ENCODE measurements at regions not wholly inside any gene's neighbourhood (a gene's known extent, or its start where the extent isn't known, plus 50 kb on each side); places are given as distances from the start of the nearest gene placed in this dataset.

DNA sequence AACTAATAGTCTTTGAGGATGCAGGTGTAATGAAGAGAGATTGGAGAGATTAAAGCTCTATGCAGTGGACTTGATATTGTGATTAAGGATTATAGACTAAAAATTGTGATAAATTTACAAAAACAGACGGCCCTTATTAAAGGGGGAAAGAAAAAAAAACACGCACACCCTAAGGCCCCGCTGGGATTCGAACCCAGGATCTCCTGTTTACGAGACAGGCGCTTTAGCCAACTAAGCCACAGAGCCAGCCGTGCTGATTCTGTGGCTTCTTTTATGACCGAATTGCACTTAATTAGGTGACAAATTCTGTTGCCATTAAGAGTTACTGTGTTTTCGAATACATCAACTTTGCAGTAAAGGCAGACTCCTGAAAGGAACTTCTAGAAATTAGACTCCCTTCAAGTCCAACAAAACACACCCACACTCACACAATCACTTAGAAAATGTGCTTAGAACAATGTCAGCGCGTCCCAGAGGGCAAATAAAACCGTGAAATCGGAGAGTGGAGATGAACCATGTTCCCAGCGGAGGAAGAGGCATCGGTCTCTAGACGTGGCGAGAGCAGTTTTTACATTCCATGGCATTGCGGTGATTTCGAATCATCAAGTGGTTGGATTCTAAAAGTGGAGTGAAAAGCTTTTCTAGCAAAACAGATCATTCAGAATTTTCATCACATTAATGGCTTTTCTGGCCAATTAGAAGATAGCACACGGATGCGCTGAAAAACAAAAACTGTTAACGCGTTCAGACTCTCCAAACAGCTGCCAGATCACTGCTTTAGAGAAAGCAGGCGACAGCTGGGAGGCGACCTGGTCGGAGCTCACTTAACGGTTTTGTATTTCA, 122.6 kb downstream of the GPX5 start:
- no peaks in the 10 kb centered on the region for H3K27me3 ChIP-seq (ENCODE audit: control insufficient read depth, insufficient read depth, low read length)
- no peaks in the 10 kb centered on the region for H3K9me3 ChIP-seq (ENCODE audit: control insufficient read depth, low read depth, low read length)
- H3K36me3 ChIP-seq (ENCODE audit: control insufficient read depth, low read depth, low read length), result no peaks in the 10 kb centered on the region
- H3K9ac ChIP-seq (ENCODE audit: low read length), result peak overlapping the region; percentile 78
- peaks cover 4% of the 10 kb centered on the region for H3K4me1 ChIP-seq (ENCODE audit: control insufficient read depth, low read depth, low read length)
- H3K4me3 ChIP-seq (ENCODE audit: low read length), result peak overlapping the region; percentile 100
- peak overlapping the region; percentile 47 for H3K27ac ChIP-seq (ENCODE audit: low read length)

DNA sequence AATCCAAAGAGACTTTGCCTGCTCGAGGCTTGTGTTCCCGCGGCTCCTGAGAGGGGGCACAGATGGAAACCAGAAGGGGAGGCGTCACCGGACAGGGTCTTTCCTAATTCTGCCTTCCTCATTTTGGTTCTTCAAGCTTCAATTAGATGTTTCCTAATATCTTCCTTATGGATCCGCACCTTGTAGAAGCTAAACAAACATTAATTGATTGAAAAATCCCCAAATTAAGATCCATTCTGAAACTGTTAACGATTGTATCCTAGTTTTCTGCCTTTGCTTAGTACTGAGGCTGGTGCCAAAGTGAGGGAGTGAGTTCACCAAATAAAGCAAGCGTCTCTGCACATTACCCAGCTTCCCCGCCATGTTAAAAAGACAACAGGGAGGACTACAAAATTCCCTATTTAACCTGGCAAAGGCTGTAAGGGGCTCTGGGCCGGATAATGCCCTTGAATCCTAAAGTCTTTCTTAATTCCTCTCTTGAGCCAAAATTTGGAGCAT, 123.2 kb downstream of the GPX5 start:
- H3K4me3 ChIP-seq (ENCODE audit: low read length), result peak overlapping the region; percentile 100
- no peaks in the 10 kb centered on the region for H3K9me3 ChIP-seq (ENCODE audit: control insufficient read depth, low read depth, low read length)
- H3K27me3 ChIP-seq (ENCODE audit: control insufficient read depth, insufficient read depth, low read length), result no peaks in the 10 kb centered on the region
- H3K9ac ChIP-seq (ENCODE audit: low read length), result peak overlapping the region; percentile 78
- no peaks in the 10 kb centered on the region for H3K36me3 ChIP-seq (ENCODE audit: control insufficient read depth, low read depth, low read length)
- H3K27ac ChIP-seq (ENCODE audit: low read length), result no peak overlapping the region
- H3K4me1 ChIP-seq (ENCODE audit: control insufficient read depth, low read depth, low read length), result peaks cover 4% of the 10 kb centered on the region

DNA sequence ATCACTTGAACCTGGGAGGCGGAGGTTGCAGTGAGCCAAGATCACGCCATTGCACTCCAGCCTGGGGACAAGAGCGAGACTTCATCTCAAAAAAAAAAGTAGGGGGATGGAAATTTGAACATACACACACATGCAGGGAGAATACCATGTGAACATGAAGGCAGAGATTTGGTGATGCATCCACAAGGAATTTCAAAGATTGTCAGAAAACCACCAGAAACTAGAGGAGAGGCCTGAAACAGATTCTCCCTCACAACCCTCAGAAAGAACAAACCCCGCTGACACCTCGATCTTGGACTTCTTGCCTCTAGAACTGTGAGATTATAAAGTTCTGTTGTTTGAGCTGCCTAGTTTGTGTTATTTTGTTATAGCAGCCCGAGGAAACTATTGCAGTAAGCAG, 125.5 kb downstream of the GPX5 start:
- no peak overlapping the region for H3K9ac ChIP-seq (ENCODE audit: low read length)
- H3K27me3 ChIP-seq (ENCODE audit: control insufficient read depth, insufficient read depth, low read length), result no peaks in the 10 kb centered on the region
- H3K9me3 ChIP-seq (ENCODE audit: control insufficient read depth, low read depth, low read length), result no peaks in the 10 kb centered on the region
- no peak overlapping the region for H3K4me3 ChIP-seq (ENCODE audit: low read length)
- no peak overlapping the region for H3K27ac ChIP-seq (ENCODE audit: low read length)
- H3K36me3 ChIP-seq (ENCODE audit: control insufficient read depth, low read depth, low read length), result no peaks in the 10 kb centered on the region
- peaks cover 4% of the 10 kb centered on the region for H3K4me1 ChIP-seq (ENCODE audit: control insufficient read depth, low read depth, low read length)

DNA sequence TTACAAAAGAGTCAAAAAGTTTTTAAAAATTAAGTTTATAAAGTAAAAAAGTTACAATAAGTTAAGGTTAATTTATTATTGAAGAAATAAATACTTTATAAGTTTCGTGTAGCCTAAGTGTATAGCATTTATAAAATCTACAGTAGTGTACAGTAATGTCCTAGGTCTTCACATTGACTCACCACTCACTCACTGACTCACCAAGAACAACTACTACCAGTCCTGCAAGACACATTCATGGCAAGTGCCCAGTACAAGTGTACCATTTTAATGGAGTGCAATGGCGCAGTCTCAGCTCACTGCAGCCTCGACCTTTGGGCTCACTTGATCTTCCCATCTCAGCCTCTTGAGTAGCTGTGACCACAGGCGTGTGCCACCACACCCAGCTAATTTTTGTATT, 128.2 kb downstream of the GPX5 start:
- Histone ChIP-seq H3K4me3 (ENCODE audit: low read length) (no peak overlapping the region), H3K9me3 (ENCODE audit: control insufficient read depth, low read depth, low read length) (no peaks in the 10 kb centered on the region), H3K36me3 (ENCODE audit: control insufficient read depth, low read depth, low read length) (no peaks in the 10 kb centered on the region), H3K27me3 (ENCODE audit: control insufficient read depth, insufficient read depth, low read length) (no peaks in the 10 kb centered on the region), H3K9ac (ENCODE audit: low read length) (no peak overlapping the region), H3K27ac (ENCODE audit: low read length) (no peak overlapping the region), H3K4me1 (ENCODE audit: control insufficient read depth, low read depth, low read length) (peaks cover 4% of the 10 kb centered on the region)

DNA sequence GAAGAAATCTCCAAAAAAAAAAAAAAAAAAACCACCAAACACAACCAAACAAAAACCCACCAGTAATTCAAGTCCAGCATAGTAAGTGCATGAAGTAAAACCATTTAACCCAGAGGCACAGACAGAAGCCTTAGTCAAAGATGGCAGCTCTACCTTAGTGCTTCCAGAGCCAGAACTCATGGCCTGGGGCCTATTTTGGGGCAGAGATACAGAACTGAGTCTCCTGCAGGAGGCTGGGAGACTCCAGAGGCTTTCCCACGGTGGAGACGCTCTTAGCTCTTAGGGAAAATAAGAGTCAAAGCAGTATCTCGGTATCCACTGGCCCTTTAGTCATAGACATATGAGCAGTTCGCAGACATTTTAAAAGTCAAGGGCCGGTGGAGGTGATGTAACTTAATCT, 129.5 kb downstream of the GPX5 start:
- H3K27ac ChIP-seq (ENCODE audit: low read length), result no peak overlapping the region
- no peaks in the 10 kb centered on the region for H3K27me3 ChIP-seq (ENCODE audit: control insufficient read depth, insufficient read depth, low read length)
- H3K9ac ChIP-seq (ENCODE audit: low read length), result no peak overlapping the region
- no peaks in the 10 kb centered on the region for H3K9me3 ChIP-seq (ENCODE audit: control insufficient read depth, low read depth, low read length)
- no peak overlapping the region for H3K4me3 ChIP-seq (ENCODE audit: low read length)
- no peaks in the 10 kb centered on the region for H3K4me1 ChIP-seq (ENCODE audit: control insufficient read depth, low read depth, low read length)
- H3K36me3 ChIP-seq (ENCODE audit: control insufficient read depth, low read depth, low read length), result no peaks in the 10 kb centered on the region

DNA sequence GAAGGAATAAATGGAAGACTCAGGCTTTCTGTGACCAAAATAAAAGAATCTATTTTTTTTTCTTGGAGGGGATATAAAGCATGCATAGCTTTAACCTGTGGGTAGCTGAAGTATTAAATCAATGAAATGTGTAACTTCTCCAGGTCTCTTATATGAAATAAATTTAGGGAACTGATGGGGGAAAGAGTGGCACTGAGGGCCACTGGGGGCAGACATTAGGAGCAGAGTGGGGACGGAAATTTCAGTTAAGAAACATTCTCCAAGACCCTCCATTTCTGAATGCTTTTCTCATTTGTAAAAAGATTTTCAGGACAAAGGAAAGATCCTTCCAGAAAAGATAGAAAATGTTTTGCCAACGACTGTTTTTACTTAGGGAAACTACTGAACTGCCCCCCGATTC, 131.0 kb downstream of the GPX5 start:
- no peak overlapping the region for H3K27ac ChIP-seq (ENCODE audit: low read length)
- H3K9me3 ChIP-seq (ENCODE audit: control insufficient read depth, low read depth, low read length), result no peaks in the 10 kb centered on the region
- no peak overlapping the region for H3K9ac ChIP-seq (ENCODE audit: low read length)
- peak overlapping the region; percentile 96 for H3K4me3 ChIP-seq (ENCODE audit: low read length)
- H3K4me1 ChIP-seq (ENCODE audit: control insufficient read depth, low read depth, low read length), result no peaks in the 10 kb centered on the region
- H3K27me3 ChIP-seq (ENCODE audit: control insufficient read depth, insufficient read depth, low read length), result no peaks in the 10 kb centered on the region
- no peaks in the 10 kb centered on the region for H3K36me3 ChIP-seq (ENCODE audit: control insufficient read depth, low read depth, low read length)

DNA sequence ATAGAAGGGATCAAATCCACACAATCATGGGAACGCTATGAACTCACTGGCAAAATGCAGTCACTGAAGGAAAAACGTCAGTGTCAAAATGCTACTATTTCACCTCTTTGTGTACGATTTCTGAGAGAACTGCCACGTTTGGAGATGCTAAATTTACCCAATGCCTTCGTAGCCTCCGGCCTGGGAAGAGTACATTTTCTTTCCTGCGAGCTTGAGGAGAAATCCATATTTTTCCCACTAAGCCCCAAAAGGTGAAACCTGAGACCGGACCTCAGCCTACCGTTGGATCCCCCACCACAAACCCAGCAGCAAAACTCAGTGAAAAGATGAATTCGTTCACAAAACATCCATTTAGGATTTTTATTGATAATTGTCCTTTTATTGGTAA, 131.7 kb downstream of the GPX5 start:
- H3K36me3 ChIP-seq (ENCODE audit: control insufficient read depth, low read depth, low read length), result no peaks in the 10 kb centered on the region
- H3K4me3 ChIP-seq (ENCODE audit: low read length), result peak overlapping the region; percentile 96
- no peaks in the 10 kb centered on the region for H3K27me3 ChIP-seq (ENCODE audit: control insufficient read depth, insufficient read depth, low read length)
- H3K9me3 ChIP-seq (ENCODE audit: control insufficient read depth, low read depth, low read length), result no peaks in the 10 kb centered on the region
- no peaks in the 10 kb centered on the region for H3K4me1 ChIP-seq (ENCODE audit: control insufficient read depth, low read depth, low read length)
- no peak overlapping the region for H3K27ac ChIP-seq (ENCODE audit: low read length)
- no peak overlapping the region for H3K9ac ChIP-seq (ENCODE audit: low read length)

DNA sequence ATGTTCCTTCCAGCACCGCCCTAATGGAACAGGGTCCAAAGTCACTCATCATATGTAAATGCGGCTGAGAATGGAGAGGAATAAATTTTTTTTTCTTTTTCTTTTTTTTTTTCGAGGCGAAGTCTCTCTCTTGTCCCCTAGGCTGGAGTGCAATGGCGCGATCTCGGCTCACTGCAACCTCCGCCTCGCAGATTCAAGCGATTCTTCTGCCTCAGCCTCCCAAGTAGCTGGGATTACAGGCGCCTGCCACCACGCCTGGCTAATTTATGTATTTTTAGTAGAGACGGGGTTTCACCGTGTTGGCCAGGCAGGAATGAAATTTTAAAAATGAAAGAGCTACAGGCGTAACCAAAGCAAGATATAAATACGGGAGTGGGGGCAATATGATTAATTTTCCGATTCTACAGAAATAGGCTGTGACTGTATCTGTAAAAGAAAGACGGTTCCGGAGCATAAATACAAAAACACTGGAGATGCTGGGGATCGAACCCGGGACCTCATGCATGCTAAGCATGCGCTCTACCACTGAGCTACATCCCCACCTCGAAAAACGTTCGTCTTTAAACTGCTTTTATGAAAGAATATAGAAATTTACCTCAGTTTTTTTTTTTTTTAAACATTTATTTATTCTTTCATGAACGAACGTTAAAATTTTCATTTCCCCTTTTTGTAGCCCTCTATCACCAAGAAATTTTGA, 132.2 kb downstream of the GPX5 start:
- Histone ChIP-seq H3K27ac (ENCODE audit: low read length) (no peak overlapping the region), H3K9me3 (ENCODE audit: control insufficient read depth, low read depth, low read length) (no peaks in the 10 kb centered on the region), H3K4me1 (ENCODE audit: control insufficient read depth, low read depth, low read length) (no peaks in the 10 kb centered on the region), H3K36me3 (ENCODE audit: control insufficient read depth, low read depth, low read length) (no peaks in the 10 kb centered on the region), H3K27me3 (ENCODE audit: control insufficient read depth, insufficient read depth, low read length) (no peaks in the 10 kb centered on the region), H3K4me3 (ENCODE audit: low read length) (peak overlapping the region; percentile 96), H3K9ac (ENCODE audit: low read length) (peak overlapping the region; percentile 48)

DNA sequence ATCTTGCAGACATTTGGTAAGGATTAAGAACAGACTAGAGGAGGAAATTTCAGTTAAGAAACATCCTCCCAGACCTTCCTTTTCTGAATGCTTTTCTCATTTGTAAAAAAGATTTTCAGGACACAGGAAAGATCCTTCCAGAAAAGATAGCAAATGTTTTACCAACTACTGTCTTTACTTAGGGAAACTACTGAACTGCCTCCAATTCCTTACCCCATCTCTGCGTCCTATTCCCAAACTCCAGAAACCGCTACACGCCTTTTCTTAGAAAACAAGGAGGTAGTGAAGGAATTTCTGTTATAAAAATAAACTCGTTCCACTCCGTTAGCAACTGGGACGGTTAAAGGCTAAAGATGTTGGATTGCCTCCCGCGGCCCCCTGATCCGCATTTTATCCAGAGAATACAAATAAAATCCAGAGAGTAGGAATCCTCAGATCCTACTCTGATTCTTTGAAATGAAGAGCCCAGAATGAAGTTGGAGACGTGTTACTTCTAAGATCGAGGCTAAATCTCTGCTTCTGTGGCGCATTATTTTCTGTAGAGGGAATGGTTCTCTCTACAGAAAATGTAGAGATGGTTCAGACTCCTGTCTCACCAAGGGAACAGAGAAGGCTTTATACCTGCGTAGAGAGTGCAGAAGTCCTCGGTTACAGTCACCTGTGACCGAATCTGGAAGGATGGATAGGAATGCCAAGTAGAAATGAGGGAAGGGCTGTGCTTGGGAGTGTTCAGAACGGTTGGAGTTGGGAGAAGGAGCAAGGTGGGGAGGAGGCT, 133.0 kb downstream of the GPX5 start:
- H3K27me3 ChIP-seq (ENCODE audit: control insufficient read depth, insufficient read depth, low read length), result no peaks in the 10 kb centered on the region
- H3K27ac ChIP-seq (ENCODE audit: low read length), result no peak overlapping the region
- no peaks in the 10 kb centered on the region for H3K36me3 ChIP-seq (ENCODE audit: control insufficient read depth, low read depth, low read length)
- H3K9ac ChIP-seq (ENCODE audit: low read length), result peak overlapping the region; percentile 48
- peak overlapping the region; percentile 96 for H3K4me3 ChIP-seq (ENCODE audit: low read length)
- H3K9me3 ChIP-seq (ENCODE audit: control insufficient read depth, low read depth, low read length), result no peaks in the 10 kb centered on the region
- H3K4me1 ChIP-seq (ENCODE audit: control insufficient read depth, low read depth, low read length), result no peaks in the 10 kb centered on the region

DNA sequence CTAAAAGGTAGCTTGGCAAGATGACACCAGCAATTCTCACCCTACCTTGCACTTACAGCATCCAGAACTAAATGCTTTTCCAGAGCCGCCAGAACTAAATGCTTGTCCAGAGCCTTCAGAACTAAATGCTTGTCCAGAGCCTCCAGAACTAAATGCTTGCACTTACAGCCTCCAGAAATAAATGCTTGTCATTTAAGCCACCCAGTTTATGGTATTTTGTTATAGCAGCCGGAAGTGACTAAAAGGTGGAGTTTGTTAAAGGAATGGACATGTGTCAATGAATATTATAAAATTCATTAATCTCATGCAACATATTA, 133.5 kb downstream of the GPX5 start:
- Histone ChIP-seq H3K27ac (ENCODE audit: low read length) (no peak overlapping the region), H3K4me3 (ENCODE audit: low read length) (peak overlapping the region; percentile 96), H3K27me3 (ENCODE audit: control insufficient read depth, insufficient read depth, low read length) (no peaks in the 10 kb centered on the region), H3K36me3 (ENCODE audit: control insufficient read depth, low read depth, low read length) (no peaks in the 10 kb centered on the region), H3K4me1 (ENCODE audit: control insufficient read depth, low read depth, low read length) (no peaks in the 10 kb centered on the region), H3K9ac (ENCODE audit: low read length) (no peak overlapping the region), H3K9me3 (ENCODE audit: control insufficient read depth, low read depth, low read length) (no peaks in the 10 kb centered on the region)

DNA sequence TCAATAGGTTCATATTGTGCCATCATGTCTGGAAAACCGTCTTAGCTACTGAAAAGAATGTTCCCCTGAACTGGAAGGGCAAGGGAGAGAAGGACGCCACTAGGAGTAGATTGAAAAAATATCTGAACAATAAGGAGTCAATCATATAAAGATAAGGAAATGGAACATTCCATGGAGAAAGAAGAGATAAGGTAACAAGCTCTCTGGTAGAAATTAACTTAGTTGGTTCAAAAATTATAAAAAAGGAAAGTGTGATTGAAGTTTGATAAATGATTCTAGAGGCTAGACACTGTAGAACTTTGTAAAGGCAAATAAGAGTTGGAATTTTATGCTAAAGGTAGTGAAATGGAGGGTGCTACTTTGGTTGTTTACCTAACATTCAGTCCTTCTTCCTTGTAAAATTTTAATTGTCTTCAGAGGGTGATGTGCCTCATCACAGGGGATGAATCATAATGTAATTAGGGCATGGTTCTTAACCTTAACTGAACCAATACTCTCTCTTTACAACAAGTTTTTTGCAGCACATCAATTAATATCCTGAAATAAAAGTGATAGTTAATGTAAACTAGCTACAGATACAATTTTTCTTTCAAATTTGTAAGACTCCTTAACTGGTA, 135.5 kb downstream of the GPX5 start:
- no peaks in the 10 kb centered on the region for H3K36me3 ChIP-seq (ENCODE audit: control insufficient read depth, low read depth, low read length)
- H3K4me1 ChIP-seq (ENCODE audit: control insufficient read depth, low read depth, low read length), result no peaks in the 10 kb centered on the region
- H3K9me3 ChIP-seq (ENCODE audit: control insufficient read depth, low read depth, low read length), result no peaks in the 10 kb centered on the region
- no peak overlapping the region for H3K27ac ChIP-seq (ENCODE audit: low read length)
- no peak overlapping the region for H3K9ac ChIP-seq (ENCODE audit: low read length)
- H3K4me3 ChIP-seq (ENCODE audit: low read length), result no peak overlapping the region
- H3K27me3 ChIP-seq (ENCODE audit: control insufficient read depth, insufficient read depth, low read length), result no peaks in the 10 kb centered on the region

All from iPS-18a (cell line).